Endodermal cell (in vitro differentiated cells): ENCODE measurements at regions not wholly inside any gene's neighbourhood (a gene's known extent, or its start where the extent isn't known, plus 50 kb on each side); places are given as distances from the start of the nearest gene placed in this dataset.
"Not testable (repeated sequence)": the region's sequence is repeated elsewhere in the genome, so short reads cannot be mapped to it uniquely, and the experiment has no call there.

Experiments
- DNase-seq: peaks from one replicate; pipeline ENCODE4 v3.0.0-alpha.2; 2017
- H3K27ac ChIP-seq: 2 replicates; pipeline ENCODE4 v1.5.1; 2013; ENCODE audit warnings: mild to moderate bottlenecking, low read depth, low read length, moderate library complexity
- H3K27me3 ChIP-seq: 2 replicates; pipeline ENCODE4 v1.6.1; 2013; ENCODE audit warnings: mild to moderate bottlenecking, low read length, moderate library complexity; ENCODE audit not compliant: insufficient read depth, control insufficient read depth, poor library complexity, severe bottlenecking
- H3K36me3 ChIP-seq: 2 replicates; pipeline ENCODE4 v1.7.0; 2013; ENCODE audit warnings: mild to moderate bottlenecking, low read length, moderate library complexity; ENCODE audit not compliant: control insufficient read depth, insufficient read depth
- H3K4me1 ChIP-seq: one replicate; pipeline ENCODE4 v1.7.0; 2013; ENCODE audit warnings: low read length; ENCODE audit not compliant: control insufficient read depth, insufficient read depth
- H3K4me3 ChIP-seq: 2 replicates; pipeline ENCODE4 v1.5.1; 2013; ENCODE audit warnings: mild to moderate bottlenecking, low read length, moderate library complexity
- H3K9ac ChIP-seq: 2 replicates; pipeline ENCODE4 v1.6.1; 2013; ENCODE audit warnings: mild to moderate bottlenecking, low read length, moderate library complexity; ENCODE audit not compliant: poor library complexity, severe bottlenecking; ENCODE audit errors: extremely low read depth
- H3K9me3 ChIP-seq: 2 replicates; pipeline ENCODE4 v1.6.1; 2013; ENCODE audit warnings: mild to moderate bottlenecking, low read length, moderate library complexity; ENCODE audit not compliant: control insufficient read depth
- H3K27ac Mint-ChIP-seq: 2 replicates; pipeline ENCODE4 v1.8.0; 2020; ENCODE audit warnings: mixed read lengths
- H3K27me3 Mint-ChIP-seq: 2 replicates; pipeline ENCODE4 v1.8.0; 2021; ENCODE audit warnings: mild to moderate bottlenecking, mixed read lengths; ENCODE audit not compliant: insufficient read depth
- H3K36me3 Mint-ChIP-seq: 2 replicates; pipeline ENCODE4 v1.8.0; 2020; ENCODE audit warnings: low read depth, mixed read lengths
- H3K4me1 Mint-ChIP-seq: 2 replicates; pipeline ENCODE4 v1.8.0; 2020; ENCODE audit warnings: mixed read lengths
- H3K4me3 Mint-ChIP-seq: 2 replicates; pipeline ENCODE4 v1.8.0; 2020; ENCODE audit warnings: mild to moderate bottlenecking, moderate library complexity, mixed read lengths
- H3K9me3 Mint-ChIP-seq: 2 replicates; pipeline ENCODE4 v1.8.0; 2020; ENCODE audit warnings: mild to moderate bottlenecking, mixed read lengths
- CTCF ChIP-seq: fragments of 200-600 bp; sonication (generic); conservative IDR thresholded peaks from 2 replicates; pipeline ENCODE4 v1.5.0; 2021; ENCODE audit warnings: antibody characterized with exemption, mild to moderate bottlenecking
- WGBS, 2 experiments: methylation state at CpG; one replicate each; pipeline versions ENCODE4 v1.1.5 to v1.1.7; 2013; ENCODE audit warnings: missing lambda C conversion rate in 2 of 2, mixed read lengths in 1 of 2; ENCODE audit not compliant: insufficient coverage in 1 of 2, insufficient read length in 1 of 2; 5-methylcytosine and 5-hydroxymethylcytosine counted together

DNA sequence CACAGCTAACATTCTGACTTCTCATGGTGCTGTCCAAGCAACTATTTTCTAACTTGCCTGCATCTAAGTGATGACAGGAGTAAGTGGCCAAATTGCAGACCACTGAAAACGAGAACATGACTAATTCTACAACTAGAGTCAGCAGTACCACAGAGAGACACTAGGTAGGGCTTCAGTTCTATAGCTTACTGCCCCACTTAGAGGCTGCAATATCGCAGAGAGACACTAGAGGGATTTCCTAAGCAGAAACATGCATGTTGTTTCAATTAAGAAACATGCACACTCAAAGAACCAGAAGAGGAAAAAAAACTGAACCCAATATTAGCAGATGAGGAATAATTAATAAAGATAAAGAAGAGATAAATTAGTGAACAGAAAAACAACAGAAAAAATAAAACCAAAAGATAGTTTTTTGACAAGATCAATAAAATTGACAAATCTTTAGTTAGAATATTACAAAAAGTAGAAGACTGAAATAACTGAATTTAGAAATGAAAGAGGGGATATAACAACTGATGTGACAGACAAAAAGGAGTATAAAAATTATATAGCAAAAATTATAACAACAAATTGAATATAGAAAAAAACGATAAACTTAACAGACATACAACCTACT lies 100.8 kb downstream of the SPIN4 start:
- peak; percentile 74 for DNase-seq
- H3K27ac ChIP-seq = no peak overlapping the region
- peak; percentile 89 for TF ChIP-seq CTCF
- H3K4me1 ChIP-seq = no peaks in the 10 kb centered on the region
- peaks cover 13% of the 10 kb centered on the region for H3K9me3 Mint-ChIP-seq
- no peaks in the 10 kb centered on the region for H3K4me1 Mint-ChIP-seq
- 13% methylated on average over 2 of the region's 3 CpGs; no CpG with 5 or more reads in 1 of the 2 experiments for WGBS, 2 experiments
- no peaks in the 10 kb centered on the region for H3K36me3 Mint-ChIP-seq
- H3K4me3 Mint-ChIP-seq = no peak overlapping the region
- no peak overlapping the region for H3K27ac Mint-ChIP-seq
- H3K27me3 Mint-ChIP-seq = no peaks in the 10 kb centered on the region
- no peaks in the 10 kb centered on the region for H3K27me3 ChIP-seq
- H3K36me3 ChIP-seq = no peaks in the 10 kb centered on the region
- no peak overlapping the region for H3K4me3 ChIP-seq
- no peaks in the 10 kb centered on the region for H3K9me3 ChIP-seq
- no peak overlapping the region for H3K9ac ChIP-seq

- H3K27ac ChIP-seq, H3K4me3 ChIP-seq, H3K9me3 Mint-ChIP-seq, H3K4me3 Mint-ChIP-seq, H3K4me1 ChIP-seq, H3K36me3 ChIP-seq, H3K36me3 Mint-ChIP-seq, H3K9ac ChIP-seq, H3K4me1 Mint-ChIP-seq, H3K27ac Mint-ChIP-seq, H3K27me3 ChIP-seq, H3K27me3 Mint-ChIP-seq, DNase-seq, H3K9me3 ChIP-seq: not testable (repeated sequence)
- no CpG with 5 or more reads among the region's 2 CpGs for WGBS, 2 experiments
Observed at GRCh38 chrX:63242689-63243088, 108.4 kb downstream of the SPIN4 start.

DNA sequence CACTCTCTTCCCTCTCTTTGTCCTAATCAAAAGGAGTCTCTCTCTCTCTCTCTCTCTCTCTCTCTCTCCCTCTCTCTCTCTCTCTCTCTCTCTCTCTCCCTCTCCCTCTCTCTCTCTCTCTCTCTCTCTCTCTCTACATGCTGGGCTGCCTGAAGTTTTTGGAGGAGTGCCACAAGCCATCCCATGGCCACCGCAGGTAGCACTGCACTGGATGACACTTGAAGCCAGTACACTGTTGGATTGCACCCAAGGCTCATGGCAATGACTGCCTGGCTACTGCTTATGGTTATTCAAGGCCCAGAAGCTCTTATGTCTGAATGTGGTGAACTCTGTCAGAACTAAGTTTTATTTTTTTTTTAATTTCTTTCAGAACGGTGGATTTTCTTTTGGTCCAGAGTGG lies 115.2 kb downstream of the SPIN4 start:
- not testable (repeated sequence) for H3K36me3 Mint-ChIP-seq, H3K27me3 Mint-ChIP-seq, H3K4me1 Mint-ChIP-seq, H3K36me3 ChIP-seq, H3K4me3 ChIP-seq, H3K9ac ChIP-seq, H3K27ac ChIP-seq, H3K27ac Mint-ChIP-seq, H3K9me3 ChIP-seq, H3K27me3 ChIP-seq, H3K4me1 ChIP-seq, DNase-seq, H3K4me3 Mint-ChIP-seq, H3K9me3 Mint-ChIP-seq
- no CpG with 5 or more reads among the region's 2 CpGs for WGBS, 2 experiments

- H3K27me3 ChIP-seq, H3K9me3 ChIP-seq, H3K4me1 Mint-ChIP-seq, H3K27ac Mint-ChIP-seq, H3K9ac ChIP-seq, H3K4me3 Mint-ChIP-seq, H3K4me3 ChIP-seq, H3K36me3 Mint-ChIP-seq, DNase-seq, H3K27me3 Mint-ChIP-seq, H3K4me1 ChIP-seq, H3K36me3 ChIP-seq, H3K9me3 Mint-ChIP-seq, H3K27ac ChIP-seq: not testable (repeated sequence)
- no CpG with 5 or more reads among the region's 10 CpGs for WGBS, 2 experiments
Observed at GRCh38 chrX:63233013-63233412, 118.1 kb downstream of the SPIN4 start.

DNA sequence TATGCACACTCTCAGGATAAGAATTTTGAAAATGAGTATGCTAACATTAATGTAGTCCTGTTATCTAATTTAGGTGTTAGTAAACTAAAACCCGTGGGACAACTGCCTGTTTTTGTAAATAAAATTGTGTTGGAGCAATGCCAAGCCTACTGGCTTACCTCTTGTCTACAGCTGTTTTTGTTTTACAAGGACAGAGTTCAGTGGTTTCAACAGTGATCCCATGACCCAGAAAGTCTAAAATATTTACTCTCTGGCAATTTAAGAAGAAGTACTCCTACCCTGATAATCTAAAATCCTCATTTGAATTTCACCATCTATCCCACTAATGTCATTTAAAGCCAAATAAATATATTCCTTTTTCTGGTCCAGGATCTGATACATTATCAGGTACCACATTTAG lies 132.9 kb downstream of the SPIN4 start:
- not testable (repeated sequence) for H3K9me3 ChIP-seq, H3K27me3 ChIP-seq, H3K4me1 ChIP-seq, H3K4me3 ChIP-seq, H3K36me3 Mint-ChIP-seq, H3K36me3 ChIP-seq, H3K9me3 Mint-ChIP-seq, H3K4me1 Mint-ChIP-seq, H3K9ac ChIP-seq, H3K27me3 Mint-ChIP-seq, H3K27ac Mint-ChIP-seq, H3K4me3 Mint-ChIP-seq, DNase-seq, H3K27ac ChIP-seq
- WGBS, 2 experiments = no CpG with 5 or more reads among the region's 1 CpG

DNA sequence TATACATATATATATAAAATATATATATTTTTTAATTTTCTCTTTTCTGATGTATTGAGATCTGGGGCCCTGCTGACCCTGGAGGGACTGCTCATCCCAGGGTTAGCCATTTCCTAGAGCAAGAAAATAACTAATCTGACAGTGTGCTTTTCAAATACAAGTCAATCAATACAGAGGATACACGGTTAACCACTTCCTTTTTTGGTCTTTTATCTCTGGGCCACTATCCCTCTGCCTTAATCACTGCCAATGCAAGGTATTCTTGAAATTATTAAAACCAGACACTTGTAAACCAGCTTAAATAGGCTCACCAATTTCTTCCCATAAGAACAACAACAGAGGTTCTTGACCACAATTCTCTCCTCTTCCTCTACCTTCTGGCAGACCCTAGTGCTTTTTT lies 133.6 kb downstream of the SPIN4 start:
- H3K4me1 ChIP-seq, H3K27me3 ChIP-seq, H3K4me3 Mint-ChIP-seq, H3K9ac ChIP-seq, H3K36me3 Mint-ChIP-seq, H3K27ac ChIP-seq, H3K9me3 ChIP-seq, H3K27ac Mint-ChIP-seq, H3K4me3 ChIP-seq, DNase-seq, H3K4me1 Mint-ChIP-seq, H3K9me3 Mint-ChIP-seq, H3K36me3 ChIP-seq, H3K27me3 Mint-ChIP-seq: not testable (repeated sequence)
- WGBS, 2 experiments = no CpG with 5 or more reads among the region's 1 CpG
